Fibroblast of lung (primary cell): ENCODE measurements at regions not wholly inside any gene's neighbourhood (a gene's known extent, or its start where the extent isn't known, plus 50 kb on each side); places are given as distances from the start of the nearest gene placed in this dataset.

Experiments
- DNase-seq, 2 donors: peaks; one replicate each; pipeline versions ENCODE4 v3.0.0 to v3.0.0-alpha.2; 2010; ENCODE audit warnings: low read depth in 2 of 2
- H2AFZ ChIP-seq: 2 replicates; pipeline ENCODE4 v1.5.1; 2012; ENCODE audit warnings: low read length, control low read depth, inconsistent platforms
- H3K27ac ChIP-seq: 2 replicates; pipeline ENCODE4 v1.5.1; 2011; ENCODE audit warnings: low read length, control low read depth; ENCODE audit not compliant: insufficient read depth
- H3K27me3 ChIP-seq: 2 replicates; pipeline ENCODE4 v1.5.1; 2011; ENCODE audit warnings: mild to moderate bottlenecking, low read length; ENCODE audit not compliant: control insufficient read depth, insufficient read depth
- H3K36me3 ChIP-seq: 2 replicates; pipeline ENCODE4 v1.5.1; 2011; ENCODE audit warnings: low read length; ENCODE audit not compliant: control insufficient read depth, insufficient read depth
- H3K4me1 ChIP-seq: 2 replicates; pipeline ENCODE4 v1.5.1; 2011; ENCODE audit warnings: low read length; ENCODE audit not compliant: control insufficient read depth, insufficient read depth; ENCODE audit errors: extremely low read depth
- H3K4me2 ChIP-seq: 2 replicates; pipeline ENCODE4 v1.5.1; 2011; ENCODE audit warnings: low read length, control low read depth; ENCODE audit not compliant: insufficient read depth; ENCODE audit errors: extremely low read depth
- H3K4me3 ChIP-seq, 4 experiments: fragments of 200-600 bp in 1 of 4; sonication (generic) in 1 of 4; replicated peaks in 1 of 4; 2 replicates each; pipeline ENCODE4 v1.5.1; 2011 to 2016; ENCODE audit warnings: low read length in 4 of 4, low read depth in 3 of 4, mild to moderate bottlenecking in 3 of 4, control low read depth in 2 of 4, inconsistent platforms in 1 of 4, mixed read lengths in 1 of 4; ENCODE audit not compliant: insufficient read depth in 1 of 4; ENCODE audit errors: control extremely low read depth in 1 of 4
- H3K79me2 ChIP-seq: 2 replicates; pipeline ENCODE4 v1.5.1; 2012; ENCODE audit warnings: mild to moderate bottlenecking, low read length, inconsistent platforms; ENCODE audit not compliant: control insufficient read depth, insufficient read depth
- H3K9ac ChIP-seq: 2 replicates; pipeline ENCODE4 v1.5.1; 2011; ENCODE audit warnings: mild to moderate bottlenecking, low read length, control low read depth; ENCODE audit not compliant: insufficient read depth
- H3K9me3 ChIP-seq: 2 replicates; pipeline ENCODE4 v1.5.1; 2012; ENCODE audit warnings: low read depth, low read length; ENCODE audit not compliant: control insufficient read depth, insufficient read depth
- H4K20me1 ChIP-seq: 2 replicates; pipeline ENCODE4 v1.5.1; 2011; ENCODE audit warnings: low read length; ENCODE audit not compliant: control insufficient read depth, insufficient read depth; ENCODE audit errors: extremely low read depth
- CTCF ChIP-seq, 2 donors: IDR thresholded peaks in 1 of 2; conservative IDR thresholded peaks in 1 of 2; 1 replicate in 1 of 2; 2 replicates in 1 of 2; pipeline ENCODE4 v1.5.1; 2011 to 2012; ENCODE audit warnings: low read length in 2 of 2, control low read depth in 1 of 2, inconsistent platforms in 1 of 2, low read depth in 1 of 2, mild to moderate bottlenecking in 1 of 2
- EZH2 ChIP-seq: IDR thresholded peaks from 2 replicates; pipeline ENCODE4 v1.5.1; 2012; ENCODE audit warnings: low read length, control low read depth, mild to moderate bottlenecking; ENCODE audit errors: missing control alignments

GRCh38 chr7:32175099-32175498 lies 104.9 kb upstream of the PDE1C start:
- H3K9ac ChIP-seq, result no peak overlapping the region
- H3K4me3 ChIP-seq, result no peak overlapping the region
- H3K36me3 ChIP-seq, result no peaks in the 10 kb centered on the region
- no peak overlapping the region for H3K4me2 ChIP-seq
- H3K79me2 ChIP-seq, result no peaks in the 10 kb centered on the region
- H3K27me3 ChIP-seq, result no peaks in the 10 kb centered on the region
- H2AFZ ChIP-seq, result no peak overlapping the region
- no peak for DNase-seq
- no peaks in the 10 kb centered on the region for H3K4me1 ChIP-seq
- H3K27ac ChIP-seq, result no peak overlapping the region
- H4K20me1 ChIP-seq, result no peaks in the 10 kb centered on the region
- H3K9me3 ChIP-seq, result no peaks in the 10 kb centered on the region
- TF ChIP-seq EZH2, result no peak
- no peak for TF ChIP-seq CTCF (conservative IDR thresholded peaks at IDR 0.05 in 1 of 2, IDR thresholded peaks at IDR 0.05 in 1 of 2; ENCODE audit: low read depth in 1 of 2, low read length in 2 of 2)

GRCh38 chr7:32171248-32171647 lies 101.0 kb upstream of the PDE1C start:
- no peaks in the 10 kb centered on the region for H3K36me3 ChIP-seq
- H3K4me2 ChIP-seq, result no peak overlapping the region
- H2AFZ ChIP-seq, result no peak overlapping the region
- H3K4me3 ChIP-seq, result no peak overlapping the region
- no peak overlapping the region for H3K27ac ChIP-seq
- no peaks in the 10 kb centered on the region for H3K9me3 ChIP-seq
- H3K27me3 ChIP-seq, result no peaks in the 10 kb centered on the region
- TF ChIP-seq CTCF (conservative IDR thresholded peaks at IDR 0.05 in 1 of 2, IDR thresholded peaks at IDR 0.05 in 1 of 2; ENCODE audit: low read depth in 1 of 2, low read length in 2 of 2) (no peak), EZH2 (no peak)
- no peak overlapping the region for H3K9ac ChIP-seq
- DNase-seq, result no peak
- no peaks in the 10 kb centered on the region for H4K20me1 ChIP-seq
- no peaks in the 10 kb centered on the region for H3K79me2 ChIP-seq
- no peaks in the 10 kb centered on the region for H3K4me1 ChIP-seq

GRCh38 chr7:32170838-32171237 lies 100.6 kb upstream of the PDE1C start:
- no peak for TF ChIP-seq EZH2
- no peak for TF ChIP-seq CTCF (conservative IDR thresholded peaks at IDR 0.05 in 1 of 2, IDR thresholded peaks at IDR 0.05 in 1 of 2; ENCODE audit: low read depth in 1 of 2, low read length in 2 of 2)
- H3K9me3 ChIP-seq, result no peaks in the 10 kb centered on the region
- H3K79me2 ChIP-seq, result no peaks in the 10 kb centered on the region
- H3K36me3 ChIP-seq, result no peaks in the 10 kb centered on the region
- no peaks in the 10 kb centered on the region for H3K27me3 ChIP-seq
- no peak for DNase-seq
- H4K20me1 ChIP-seq, result no peaks in the 10 kb centered on the region
- H3K4me3 ChIP-seq, result no peak overlapping the region
- H2AFZ ChIP-seq, result no peak overlapping the region
- H3K9ac ChIP-seq, result no peak overlapping the region
- no peak overlapping the region for H3K27ac ChIP-seq
- H3K4me1 ChIP-seq, result no peaks in the 10 kb centered on the region
- H3K4me2 ChIP-seq, result no peak overlapping the region
